GM21529 (cell line): ENCODE measurements at regions not wholly inside any gene's neighbourhood (a gene's known extent, or its start where the extent isn't known, plus 50 kb on each side); places are given as distances from the start of the nearest gene placed in this dataset.
"Not testable (repeated sequence)": the region's sequence is repeated elsewhere in the genome, so short reads cannot be mapped to it uniquely, and the experiment has no call there.

Source experiments
- ATAC-seq: cut with Tn5 transposase; IDR thresholded peaks from one replicate; pipeline ENCODE4 v1.9.1; 2021; ENCODE audit not compliant: unreplicated experiment

DNA sequence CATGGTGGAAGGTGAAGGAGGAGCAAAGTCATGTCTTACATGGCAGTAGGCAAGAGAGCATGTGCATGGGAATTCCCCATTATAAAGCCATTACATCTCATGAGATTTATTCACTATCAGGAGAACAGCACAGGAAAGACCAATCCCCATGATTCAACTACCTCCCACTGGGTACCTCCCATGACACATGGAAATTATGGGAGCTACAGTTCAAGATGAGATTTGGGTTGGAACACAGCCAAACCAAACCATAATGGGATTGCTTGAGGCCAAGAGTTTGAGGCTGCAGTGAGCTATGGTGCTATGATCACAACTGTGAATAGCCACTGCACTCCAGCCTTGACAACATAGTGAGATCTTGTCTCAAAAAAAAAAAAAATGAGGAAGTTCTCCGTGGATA lies 581.8 kb downstream of the TAF11L14 start:
- no peak for ATAC-seq

DNA sequence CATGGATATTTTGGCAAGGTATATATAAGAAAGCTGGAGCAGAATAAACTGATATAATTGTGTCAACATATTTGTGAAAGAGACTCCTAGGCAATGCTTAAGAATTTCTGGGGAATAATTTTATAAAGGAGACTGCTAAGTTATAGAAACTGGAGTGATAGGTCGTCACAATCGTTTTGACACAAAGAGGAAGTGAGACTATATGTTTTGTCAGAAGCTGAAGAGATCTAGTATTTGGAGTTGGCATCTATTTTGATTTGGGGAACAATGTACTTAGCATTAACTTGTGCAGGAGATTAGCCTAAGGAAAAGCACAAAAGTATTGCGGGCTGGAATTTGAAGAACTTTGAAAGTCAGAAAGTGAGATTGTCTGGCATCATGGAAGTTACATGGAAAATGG lies 582.5 kb downstream of the TAF11L14 start:
- ATAC-seq: no peak

DNA sequence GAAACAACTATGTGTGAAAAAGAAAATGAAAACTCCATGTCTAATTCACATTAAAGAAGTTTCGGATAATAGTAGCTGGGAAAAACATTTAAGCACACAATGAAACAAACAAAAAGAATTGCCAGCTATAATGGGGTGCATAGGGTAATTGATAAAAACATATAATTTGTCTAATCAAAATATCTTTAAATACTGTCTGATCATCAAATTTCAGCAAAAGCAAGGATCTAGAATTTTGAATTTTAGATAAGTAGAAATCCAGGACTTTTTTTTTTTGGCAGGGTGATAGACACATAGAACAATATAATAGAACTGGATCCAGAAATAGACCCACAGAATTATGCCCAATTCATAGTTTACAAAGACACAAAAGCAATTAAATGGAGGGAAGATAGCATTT lies 585.0 kb downstream of the TAF11L14 start:
- ATAC-seq: no peak

DNA sequence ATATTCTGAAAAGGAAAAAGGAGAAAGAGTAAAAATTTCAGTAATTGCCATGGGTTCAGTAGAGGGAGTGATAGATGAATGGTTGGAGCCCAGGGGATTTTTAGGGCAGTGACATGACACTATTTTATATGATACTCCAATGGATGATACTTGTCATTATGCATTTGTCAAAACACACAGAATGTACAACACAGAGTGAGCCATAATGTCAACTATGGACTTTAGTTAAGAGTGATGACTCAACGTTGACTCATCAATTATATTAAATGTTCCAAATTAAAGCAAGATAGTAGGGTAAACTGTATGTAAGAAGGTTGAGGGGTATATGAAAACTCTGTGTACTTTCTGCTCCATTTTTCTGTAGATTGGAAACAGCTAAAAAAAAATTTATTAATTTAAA lies 586.4 kb downstream of the TAF11L14 start:
- no peak for ATAC-seq

DNA sequence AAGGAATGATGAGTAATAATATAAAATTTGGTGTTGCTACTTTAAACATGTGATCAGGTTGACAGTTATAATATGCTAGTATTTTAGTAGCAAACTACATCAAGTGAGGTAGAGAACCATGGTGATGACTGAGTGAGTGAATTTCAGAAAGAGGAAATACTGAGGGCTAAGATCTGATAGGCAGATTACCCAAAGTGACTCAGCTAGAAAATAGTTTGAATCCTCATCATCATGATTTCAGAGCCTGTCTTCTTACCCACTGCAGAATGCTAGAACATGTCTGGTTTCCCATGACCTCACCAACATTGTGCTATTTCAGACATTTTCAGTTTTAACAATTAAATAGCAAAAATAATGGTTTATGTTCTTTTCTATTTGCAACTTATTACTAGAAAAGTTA lies 602.1 kb downstream of the TAF11L14 start:
- ATAC-seq: no peak

DNA sequence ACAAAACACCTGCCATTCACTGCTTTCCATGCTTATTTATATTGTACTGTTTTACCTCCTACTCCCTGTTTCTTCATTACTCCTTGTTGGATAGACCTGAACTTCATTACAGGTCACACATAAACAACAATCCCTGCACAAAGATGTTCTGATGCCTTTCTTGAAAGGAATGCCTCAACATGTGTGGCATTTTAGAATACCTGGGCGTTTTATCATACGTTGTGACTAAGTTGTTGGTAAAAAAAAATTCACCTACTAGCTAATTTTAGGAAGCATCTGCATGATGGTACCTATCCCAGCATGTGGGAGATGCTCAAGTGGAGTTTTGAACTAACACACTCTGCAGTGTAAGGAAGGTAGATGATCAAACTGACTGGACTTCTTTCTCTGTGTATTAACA lies 604.1 kb downstream of the TAF11L14 start:
- ATAC-seq: no peak

DNA sequence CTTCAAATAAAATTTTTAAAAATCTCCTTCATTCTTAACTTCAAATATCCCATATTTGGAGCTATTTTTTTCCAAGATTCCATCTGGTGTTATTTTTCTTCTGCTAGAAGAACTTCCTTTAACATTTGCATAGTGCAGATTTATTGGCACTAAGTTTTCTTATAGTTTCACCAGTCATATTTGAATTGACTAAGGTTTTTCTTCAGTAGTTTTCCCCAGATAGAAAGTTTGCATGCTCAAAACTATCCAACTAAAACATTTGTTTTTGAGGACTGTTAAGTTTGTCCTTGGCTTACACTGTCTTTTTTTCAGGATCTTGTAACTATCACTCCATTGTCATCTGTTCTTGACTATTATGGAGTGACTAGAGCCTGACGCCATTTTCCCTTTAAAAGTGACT lies 606.7 kb downstream of the TAF11L14 start:
- ATAC-seq: no peak

DNA sequence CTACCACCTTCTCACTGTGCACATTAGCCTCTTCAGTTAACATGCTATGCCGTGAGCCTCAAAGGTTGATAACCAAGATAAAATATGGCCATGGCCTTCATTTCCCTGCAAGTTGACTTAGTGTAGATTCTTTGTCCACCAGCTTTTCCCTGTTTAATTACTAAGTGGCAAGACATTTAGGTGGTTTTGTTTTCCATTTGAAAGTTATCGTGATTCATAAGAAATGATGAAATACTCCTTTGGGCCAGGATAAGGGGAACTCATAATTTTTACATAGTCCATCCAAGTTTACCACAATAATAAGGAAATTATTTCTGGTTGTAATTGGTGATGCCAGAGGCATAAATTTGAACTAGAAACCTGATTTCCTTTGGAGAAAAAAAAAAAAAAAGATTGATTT lies 609.6 kb downstream of the TAF11L14 start:
- no peak for ATAC-seq

DNA sequence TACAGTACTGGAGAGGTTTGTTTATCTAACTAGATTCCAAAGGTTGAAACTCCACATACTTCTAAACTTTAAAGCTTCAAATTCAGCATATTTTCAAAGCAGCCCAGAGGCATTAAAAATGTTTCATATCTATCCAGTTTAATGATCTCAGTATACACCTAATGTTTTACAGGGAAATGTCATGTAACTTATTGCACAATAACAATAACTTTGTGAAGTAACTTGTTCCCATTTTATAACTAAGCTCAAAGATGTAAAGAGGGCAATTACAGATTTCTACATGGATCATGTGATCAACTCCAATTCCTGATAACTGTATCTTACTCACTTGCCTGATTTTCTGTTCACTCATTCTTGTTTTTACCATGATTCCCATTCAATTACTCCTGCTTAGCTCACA lies 610.0 kb downstream of the TAF11L14 start:
- ATAC-seq: no peak

DNA sequence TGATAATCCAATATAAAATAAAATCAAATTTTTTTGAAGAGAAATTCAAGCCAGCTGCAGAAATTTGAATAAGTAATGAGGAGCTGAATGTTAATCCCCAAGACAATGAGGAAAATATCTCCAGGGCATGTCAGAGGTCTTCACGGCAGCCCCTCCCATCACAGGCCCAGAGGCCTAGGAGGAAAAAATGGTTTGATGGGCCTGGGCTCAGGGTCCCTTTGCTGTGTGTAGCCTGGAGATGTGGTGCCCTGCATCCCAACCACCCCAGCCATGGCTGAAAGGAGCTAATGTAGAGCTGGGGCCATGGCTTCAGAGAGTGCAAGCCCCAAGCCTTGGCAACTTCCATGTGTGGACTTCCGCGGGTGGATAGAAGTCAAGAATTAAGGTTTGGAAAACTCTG lies 618.3 kb downstream of the TAF11L14 start:
- ATAC-seq: no peak

DNA sequence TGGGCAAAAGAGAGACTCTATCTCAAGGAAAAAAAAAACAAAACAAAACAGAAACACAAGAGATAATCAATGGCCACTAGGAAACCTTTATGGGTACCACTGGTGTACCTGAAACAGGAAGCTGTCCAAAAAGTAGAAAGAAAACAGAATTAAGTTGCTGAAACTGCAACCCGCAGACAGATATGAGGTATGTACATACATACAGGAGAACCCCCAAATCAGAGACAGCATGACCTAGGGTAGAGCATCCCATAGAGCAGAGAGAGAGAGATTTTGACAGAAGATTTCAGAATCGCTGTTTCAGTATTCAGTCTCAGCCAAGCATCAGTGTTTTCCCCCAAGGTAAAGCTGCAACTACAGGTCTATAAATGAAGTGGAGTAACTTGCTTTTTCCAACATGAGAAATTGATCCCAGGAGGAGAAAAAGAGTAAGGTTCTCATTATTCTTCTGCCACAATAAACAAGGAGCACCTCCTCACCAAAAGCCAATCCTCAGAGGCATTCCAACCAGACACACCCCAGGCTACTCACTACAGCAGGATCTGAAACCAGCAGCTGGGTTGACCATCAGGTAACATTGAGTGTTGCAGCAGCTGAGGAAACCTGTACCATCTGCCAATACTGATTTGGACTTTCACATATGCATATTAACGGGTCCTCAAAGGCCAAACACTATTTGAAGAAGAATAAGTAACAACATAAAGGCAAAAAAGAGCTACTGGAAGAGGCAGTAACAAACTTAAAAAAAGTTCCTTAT lies 630.0 kb downstream of the TAF11L14 start:
- ATAC-seq: no peak

DNA sequence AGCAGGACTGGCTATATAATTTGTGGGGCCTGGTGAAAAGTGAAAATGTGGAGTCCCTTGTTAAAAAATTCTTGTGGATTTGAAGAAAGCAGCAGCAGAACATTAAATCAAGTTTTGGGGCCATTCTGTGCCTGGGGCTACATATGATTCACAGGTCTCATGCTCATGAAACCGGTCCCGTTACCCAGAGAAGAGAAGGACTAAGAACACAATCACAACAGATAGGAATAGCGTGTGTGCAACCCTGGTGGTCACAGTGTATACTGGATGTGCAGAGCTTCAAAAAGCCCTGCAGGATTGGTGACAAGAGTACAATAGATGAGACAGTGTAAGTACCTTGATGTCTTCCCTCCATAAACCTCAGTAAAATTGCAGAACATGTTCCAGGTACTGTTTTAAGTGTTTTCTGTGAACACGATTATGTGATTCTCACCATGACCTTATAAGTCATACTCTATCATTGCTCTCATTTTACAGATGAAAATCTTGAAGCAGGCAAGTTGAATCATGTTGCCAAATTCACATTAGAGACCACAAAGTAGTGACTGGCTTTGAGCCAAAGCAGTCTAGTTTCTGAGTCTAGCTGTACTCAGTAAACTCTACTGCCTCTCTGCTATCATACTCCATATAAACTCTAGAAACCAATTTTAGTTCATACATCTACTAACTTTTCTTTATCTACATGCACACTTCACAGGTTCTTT lies 636.5 kb downstream of the TAF11L14 start:
- ATAC-seq: no peak

DNA sequence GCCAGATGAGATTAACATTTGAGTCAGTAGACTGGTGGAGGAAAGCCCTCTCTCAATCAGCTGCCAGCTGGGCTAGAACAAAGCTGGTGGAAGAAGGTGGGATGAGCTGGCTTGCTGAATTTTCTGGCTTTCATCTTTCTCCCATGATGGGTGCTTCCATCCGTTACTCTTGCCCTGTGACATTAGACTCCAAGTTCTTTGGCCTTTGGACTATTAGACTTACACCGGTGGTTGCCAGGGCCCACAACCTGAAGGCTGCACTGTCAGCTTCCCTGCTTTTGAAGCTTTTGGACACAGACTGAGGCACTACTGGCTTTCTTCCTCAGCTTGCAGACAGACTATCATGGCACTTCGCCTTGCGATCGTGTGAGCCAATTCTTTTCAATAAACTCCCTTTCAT lies 642.7 kb downstream of the TAF11L14 start:
- no peak for ATAC-seq

DNA sequence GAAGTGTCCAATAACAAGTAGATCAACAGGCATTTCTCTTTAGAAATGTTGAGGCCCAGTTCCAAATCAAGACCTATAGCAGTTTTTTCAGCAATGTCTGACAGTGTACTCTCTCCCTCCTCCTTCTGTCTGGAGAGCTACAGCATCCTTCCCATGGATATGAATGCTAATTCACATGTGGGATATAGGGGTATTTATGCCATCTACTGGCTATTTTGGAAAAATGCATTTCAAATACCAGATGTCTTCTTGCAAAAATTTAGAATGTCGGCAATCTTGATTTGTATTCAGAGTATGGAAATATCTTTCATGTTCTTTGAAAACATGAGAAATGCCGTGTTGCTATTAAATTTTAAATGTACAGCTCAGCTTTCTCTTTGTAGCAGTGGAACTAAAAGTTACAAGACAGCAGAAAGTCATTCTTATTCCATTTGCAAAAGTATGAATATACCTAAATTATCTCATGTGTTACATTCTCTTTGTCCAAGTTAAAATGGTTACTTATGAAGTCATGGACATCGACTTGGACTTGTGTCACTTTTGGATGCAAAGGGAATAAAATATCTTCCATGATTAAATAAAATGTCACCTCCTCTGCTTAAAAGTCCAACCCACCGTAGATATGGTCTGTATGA lies 647.8 kb downstream of the TAF11L14 start:
- no peak for ATAC-seq

DNA sequence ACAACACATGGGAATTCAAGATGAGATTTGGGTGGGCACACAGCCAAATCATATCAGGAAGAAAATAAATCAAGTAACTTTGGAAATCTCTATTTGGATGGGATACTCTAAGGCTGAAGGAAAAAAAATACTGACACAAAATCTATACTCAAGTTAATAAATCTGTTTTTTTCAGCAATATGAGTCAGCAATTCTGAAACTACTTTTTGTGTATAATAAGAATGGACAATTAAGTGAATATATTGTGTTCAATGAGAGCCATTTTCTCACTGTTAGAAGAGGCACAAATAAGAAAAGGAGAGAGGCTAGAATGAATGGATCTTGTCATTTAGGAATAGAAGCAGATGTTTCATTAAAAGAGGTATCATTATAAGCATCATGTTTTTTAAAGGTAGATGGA lies 651.0 kb downstream of the TAF11L14 start:
- no peak for ATAC-seq

DNA sequence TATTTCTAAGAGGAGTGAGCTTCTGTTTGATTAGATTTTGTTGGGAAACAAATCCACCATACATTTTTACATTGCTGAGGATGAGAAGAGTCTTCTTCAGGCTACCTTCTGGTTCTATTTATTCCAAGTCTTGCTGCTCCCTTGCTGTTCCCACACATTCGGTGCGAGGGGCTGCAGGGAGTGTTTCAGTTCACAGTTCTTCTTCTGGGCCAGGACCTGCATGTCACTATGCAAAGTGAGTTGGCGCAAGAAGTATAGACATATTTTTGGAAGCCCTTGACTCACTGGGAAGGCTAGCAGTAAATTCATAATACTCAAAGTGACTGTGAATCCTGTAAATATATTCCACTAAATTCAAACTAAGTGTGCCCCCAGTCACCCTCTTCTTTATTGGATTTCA lies 657.9 kb downstream of the TAF11L14 start:
- no peak for ATAC-seq

DNA sequence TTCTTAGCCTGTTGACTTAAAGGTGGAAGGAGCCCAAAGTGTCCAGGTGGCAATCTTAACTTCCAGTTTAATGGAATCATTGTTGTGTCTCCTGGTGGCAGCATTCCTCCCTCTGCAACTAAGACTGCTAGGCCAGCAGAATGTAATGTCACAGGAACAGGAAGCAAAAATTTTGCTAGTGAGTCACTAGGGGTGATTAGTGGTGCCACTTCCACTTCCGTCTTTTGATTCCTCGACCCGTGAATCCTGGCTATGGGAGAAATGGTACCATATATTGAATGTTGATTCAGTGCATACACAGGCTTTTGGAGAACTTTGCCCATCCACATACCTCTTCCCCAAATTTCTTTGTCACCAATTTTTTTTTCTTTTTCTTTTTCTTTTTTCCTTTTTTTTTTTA lies 661.4 kb downstream of the TAF11L14 start:
- ATAC-seq: not testable (repeated sequence)

DNA sequence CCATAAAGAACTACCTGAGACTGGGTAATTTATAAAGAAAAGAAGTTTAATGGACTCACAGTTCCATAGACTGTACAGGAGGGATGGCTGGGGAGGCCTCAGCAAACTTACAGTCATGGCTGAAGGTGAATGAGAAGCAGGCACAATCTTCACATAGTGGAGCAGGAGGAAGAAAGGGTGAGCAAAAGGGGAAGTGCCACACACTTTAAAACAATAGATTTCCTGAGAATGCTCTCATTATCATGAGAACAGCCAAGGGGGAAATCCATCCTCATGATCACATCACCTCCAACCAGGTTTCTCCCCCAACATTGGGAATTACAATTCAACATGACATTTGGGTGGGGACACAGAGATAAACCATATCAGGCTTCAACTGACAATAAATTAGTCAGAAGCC lies 664.9 kb downstream of the TAF11L14 start:
- no peak for ATAC-seq

DNA sequence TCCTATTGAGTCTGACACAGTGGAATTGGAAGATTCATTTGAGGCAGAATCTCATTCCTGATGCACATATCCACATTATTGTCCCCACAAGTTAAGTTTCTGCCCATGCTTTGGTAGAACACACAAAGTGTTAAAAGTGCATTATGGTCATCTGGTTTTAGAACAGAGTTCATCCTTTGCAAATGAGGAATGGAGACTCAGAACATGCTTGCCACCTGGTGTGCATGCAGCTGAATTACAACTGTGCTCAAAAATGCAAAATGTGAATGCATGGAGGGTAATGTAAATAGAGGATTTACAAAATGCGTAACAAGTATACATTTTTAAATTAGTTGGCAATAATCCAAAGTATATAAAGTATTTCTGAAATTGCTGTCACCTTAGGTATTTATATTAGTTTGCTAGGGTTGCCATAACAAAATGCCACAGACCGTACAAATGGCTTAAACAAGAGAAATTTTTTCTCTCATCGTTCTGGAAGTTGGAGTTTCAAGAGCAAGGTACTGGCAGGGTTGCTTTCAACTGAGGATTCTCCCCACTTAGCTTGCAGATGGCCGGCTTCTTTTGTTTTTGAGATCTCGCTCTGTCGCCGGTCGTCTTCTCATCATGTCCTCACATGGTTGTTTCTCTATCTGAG lies 671.1 kb downstream of the TAF11L14 start:
- peak; percentile 78 for ATAC-seq

DNA sequence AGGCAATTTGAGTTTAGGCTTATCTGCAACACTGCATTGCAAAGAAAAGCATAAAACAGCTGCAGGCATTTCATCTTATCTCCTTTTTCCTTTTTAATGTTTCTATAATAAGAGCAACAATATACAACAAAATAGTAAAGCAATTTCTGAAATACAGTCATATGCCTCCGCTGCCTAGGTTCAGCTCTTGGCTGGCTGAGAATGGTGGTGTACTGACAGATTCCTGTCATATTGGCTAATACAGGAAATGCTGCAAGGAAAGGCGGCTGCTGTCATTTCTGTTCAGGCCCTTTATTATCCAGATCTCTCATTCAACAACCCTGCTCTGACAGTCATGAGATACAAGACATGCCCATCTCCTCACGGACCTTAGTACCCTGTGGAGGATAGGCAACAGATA lies 677.0 kb downstream of the TAF11L14 start:
- no peak for ATAC-seq

DNA sequence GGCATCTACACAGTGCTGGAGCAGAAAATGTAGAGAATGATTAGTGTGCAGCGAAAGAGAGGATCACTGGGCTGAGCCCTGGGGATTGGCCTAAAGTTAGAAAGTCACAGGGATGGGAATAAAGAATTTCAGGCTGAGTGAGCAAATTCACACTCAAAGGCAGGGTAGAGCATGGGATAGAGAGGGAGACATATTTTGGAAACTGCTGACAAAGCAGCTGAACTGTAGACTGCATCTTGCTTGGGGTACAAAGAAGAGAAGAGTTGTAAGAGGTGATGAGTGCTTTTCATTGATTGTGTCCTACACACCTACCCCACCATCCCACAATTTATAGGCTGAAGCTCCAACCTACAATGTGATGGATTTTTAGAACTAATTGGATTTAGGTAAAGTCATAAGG lies 677.8 kb downstream of the TAF11L14 start:
- no peak for ATAC-seq
